ENCODE measurements at regions not wholly inside any gene's neighbourhood (a gene's known extent, or its start where the extent isn't known, plus 50 kb on each side); places are given as distances from the start of the nearest gene placed in this dataset.

GRCh38 chr3:88677298-88677697 lies 430.1 kb upstream of the EPHA3 start:
- TF ChIP-seq CTCF (IDR thresholded peaks at IDR 0.05; ENCODE audit: poor library complexity, severe bottlenecking) = no peak
- no peak for TF ChIP-seq POLR2AphosphoS5 (IDR thresholded peaks at IDR 0.05)

Data from neural cell (in vitro differentiated cells).